Jurkat, Clone E6-1 (cell line): ENCODE measurements at regions not wholly inside any gene's neighbourhood (a gene's known extent, or its start where the extent isn't known, plus 50 kb on each side); places are given as distances from the start of the nearest gene placed in this dataset.

Experiments used
- DNase-seq: peaks from one replicate; pipeline ENCODE4 v3.0.0-alpha.2; 2011; ENCODE audit warnings: low read depth, low spot score
- H3K4me3 ChIP-seq: 2 replicates; pipeline ENCODE4 v1.5.1; 2011; ENCODE audit warnings: mild to moderate bottlenecking, low read length, control low read depth, moderate library complexity

- H3K4me3 ChIP-seq: no peak overlapping the region
Observed at GRCh38 chr11:28671274-28671673, 563.1 kb downstream of the METTL15 start.

GRCh38 chr11:28666632-28667031, 558.4 kb downstream of the METTL15 start:
- no peak overlapping the region for H3K4me3 ChIP-seq
- DNase-seq: no peak

More at GRCh38 chr11:28671274-28671673, 563.1 kb downstream of the METTL15 start:
- no peak for DNase-seq

GRCh38 chr11:28659716-28660348, 551.6 kb downstream of the METTL15 start:
- H3K4me3 ChIP-seq: no peak overlapping the region
- DNase-seq: no peak

- no peak for DNase-seq
- H3K4me3 ChIP-seq: no peak overlapping the region
Observed at GRCh38 chr11:28657378-28658030, 549.3 kb downstream of the METTL15 start.

GRCh38 chr11:28654191-28654590, 546.0 kb downstream of the METTL15 start:
- H3K4me3 ChIP-seq: no peak overlapping the region
- no peak for DNase-seq

- no peak overlapping the region for H3K4me3 ChIP-seq
- no peak for DNase-seq
Observed at GRCh38 chr11:28649922-28650321, 541.7 kb downstream of the METTL15 start.

GRCh38 chr11:28636566-28636965, 528.4 kb downstream of the METTL15 start:
- no peak for DNase-seq

GRCh38 chr11:28636033-28636432, 527.8 kb downstream of the METTL15 start:
- no peak for DNase-seq
- no peak overlapping the region for H3K4me3 ChIP-seq

More at GRCh38 chr11:28636566-28636965, 528.4 kb downstream of the METTL15 start:
- H3K4me3 ChIP-seq: no peak overlapping the region

- no peak for DNase-seq
- no peak overlapping the region for H3K4me3 ChIP-seq
Observed at GRCh38 chr11:28632338-28632737, 524.1 kb downstream of the METTL15 start.

GRCh38 chr11:28631148-28631547, 523.0 kb downstream of the METTL15 start:
- H3K4me3 ChIP-seq: no peak overlapping the region
- DNase-seq: no peak

GRCh38 chr11:28629235-28629634, 521.0 kb downstream of the METTL15 start:
- no peak overlapping the region for H3K4me3 ChIP-seq
- no peak for DNase-seq

GRCh38 chr11:28628412-28628811, 520.2 kb downstream of the METTL15 start:
- DNase-seq: no peak
- no peak overlapping the region for H3K4me3 ChIP-seq

GRCh38 chr11:28627690-28628255, 519.6 kb downstream of the METTL15 start:
- no peak overlapping the region for H3K4me3 ChIP-seq
- DNase-seq: no peak

GRCh38 chr11:28625532-28625931, 517.3 kb downstream of the METTL15 start:
- H3K4me3 ChIP-seq: no peak overlapping the region
- no peak for DNase-seq

- no peak for DNase-seq
- no peak overlapping the region for H3K4me3 ChIP-seq
Observed at GRCh38 chr11:28621753-28622152, 513.6 kb downstream of the METTL15 start.

- no peak overlapping the region for H3K4me3 ChIP-seq
- DNase-seq: no peak
Observed at GRCh38 chr11:28619846-28620540, 511.8 kb downstream of the METTL15 start.

GRCh38 chr11:28618416-28618815, 510.2 kb downstream of the METTL15 start:
- H3K4me3 ChIP-seq: no peak overlapping the region
- DNase-seq: no peak

- DNase-seq: no peak
Observed at GRCh38 chr11:28616160-28616965, 508.2 kb downstream of the METTL15 start.

GRCh38 chr11:28615542-28615941, 507.4 kb downstream of the METTL15 start:
- H3K4me3 ChIP-seq: no peak overlapping the region
- DNase-seq: no peak

More at GRCh38 chr11:28616160-28616965, 508.2 kb downstream of the METTL15 start:
- no peak overlapping the region for H3K4me3 ChIP-seq
